WTC11 (cell line): ENCODE measurements at regions not wholly inside any gene's neighbourhood (a gene's known extent, or its start where the extent isn't known, plus 50 kb on each side); places are given as distances from the start of the nearest gene placed in this dataset.

ENCODE experiments used
- ATAC-seq: fragments of 200-7000 bp; cut with Tn5 transposase; 2 replicates; pipeline ENCODE4 v1.10.0; 2021; ENCODE audit warnings: mild to moderate bottlenecking, moderate library complexity
- CTCF ChIA-PET: fragments of 300-600 bp; sonication (Branson Sonifier 250); formaldehyde crosslinking; loops from one replicate; lab custom pipeline; 2021; ENCODE audit warnings: antibody characterized with exemption; lab: Charles Lee
- POLR2A ChIA-PET: fragments of 350-600 bp; sonication (Branson Sonifier 250); formaldehyde crosslinking; loops from one replicate; lab custom pipeline; 2021; ENCODE audit warnings: antibody characterized with exemption; lab: Charles Lee
- DNase-seq: peaks from one replicate; pipeline ENCODE4 v3.0.0; 2021; ENCODE audit warnings: low spot score
- H3K27ac Mint-ChIP-seq: 2 replicates; pipeline ENCODE4 v1.8.0; 2021; ENCODE audit warnings: mixed read lengths
- H3K27me3 Mint-ChIP-seq: 2 replicates; pipeline ENCODE4 v1.8.0; 2021; ENCODE audit warnings: low read depth, mild to moderate bottlenecking, moderate library complexity, mixed read lengths
- H3K36me3 Mint-ChIP-seq: 2 replicates; pipeline ENCODE4 v1.8.0; 2021; ENCODE audit warnings: mixed read lengths
- H3K4me1 Mint-ChIP-seq: 2 replicates; pipeline ENCODE4 v1.8.0; 2022; ENCODE audit warnings: mixed read lengths
- H3K4me3 Mint-ChIP-seq: 2 replicates; pipeline ENCODE4 v1.8.0; 2021; ENCODE audit warnings: mild to moderate bottlenecking, moderate library complexity, mixed read lengths
- H3K9me3 Mint-ChIP-seq: 2 replicates; pipeline ENCODE4 v1.8.0; 2021; ENCODE audit warnings: mixed read lengths
- ATF1 ChIP-seq: sonication (generic); formaldehyde crosslinking; IDR thresholded peaks from 2 replicates; pipeline ENCODE4 v1.8.1; 2023; ENCODE audit warnings: mild to moderate bottlenecking, moderate library complexity, missing genetic modification reagents
- ATF6 ChIP-seq: sonication (generic); formaldehyde crosslinking; IDR thresholded peaks from 2 replicates; pipeline ENCODE4 v1.8.1; 2023; ENCODE audit warnings: mild to moderate bottlenecking, missing genetic modification reagents
- ELF4 ChIP-seq: sonication (generic); formaldehyde crosslinking; IDR thresholded peaks from 2 replicates; pipeline ENCODE4 v1.8.1; 2022; ENCODE audit warnings: low read depth, mild to moderate bottlenecking, moderate library complexity, missing genetic modification reagents
- EMX1 ChIP-seq: fragments of 250-450 bp; sonication (Bioruptor Pico); IDR thresholded peaks from 2 replicates; pipeline ENCODE4 v1.8.0; 2021; ENCODE audit warnings: mild to moderate bottlenecking
- ETV6 ChIP-seq: sonication (generic); formaldehyde crosslinking; IDR thresholded peaks from 2 replicates; pipeline ENCODE4 v1.8.1; 2022; ENCODE audit warnings: mild to moderate bottlenecking, missing genetic modification reagents
- GTF2I ChIP-seq: fragments of 250-450 bp; sonication (Bioruptor Pico); conservative IDR thresholded peaks from 2 replicates; pipeline ENCODE4 v1.4.0; 2021; ENCODE audit warnings: mild to moderate bottlenecking
- HMGA2 ChIP-seq: fragments of 250-450 bp; sonication (Bioruptor Pico); IDR thresholded peaks from 2 replicates; pipeline ENCODE4 v1.4.0; 2021; ENCODE audit warnings: mild to moderate bottlenecking, moderate library complexity
- NR3C1 ChIP-seq: sonication (generic); formaldehyde crosslinking; conservative IDR thresholded peaks from 2 replicates; pipeline ENCODE4 v1.8.1; 2023; ENCODE audit warnings: low read depth, mild to moderate bottlenecking, missing genetic modification reagents
- PREB ChIP-seq: sonication (generic); formaldehyde crosslinking; IDR thresholded peaks from 2 replicates; pipeline ENCODE4 v1.8.1; 2022; ENCODE audit warnings: mild to moderate bottlenecking, missing genetic modification reagents, moderate library complexity, borderline replicate concordance
- RELA ChIP-seq: sonication (generic); formaldehyde crosslinking; IDR thresholded peaks from 2 replicates; pipeline ENCODE4 v1.8.1; 2022; ENCODE audit warnings: missing genetic modification reagents, mild to moderate bottlenecking, borderline replicate concordance
- TEAD1 ChIP-seq: sonication (generic); formaldehyde crosslinking; IDR thresholded peaks from 2 replicates; pipeline ENCODE4 v1.8.0; 2022; ENCODE audit warnings: mild to moderate bottlenecking, missing genetic modification reagents
- ZBTB21 ChIP-seq: sonication (generic); formaldehyde crosslinking; IDR thresholded peaks from 2 replicates; pipeline ENCODE4 v1.8.1; 2023; ENCODE audit warnings: mild to moderate bottlenecking, missing genetic modification reagents, borderline replicate concordance
- ZNF232 ChIP-seq: sonication (generic); formaldehyde crosslinking; IDR thresholded peaks from 2 replicates; pipeline ENCODE4 v1.8.0; 2022; ENCODE audit warnings: mild to moderate bottlenecking, missing genetic modification reagents
- ZNF281 ChIP-seq: sonication (generic); formaldehyde crosslinking; IDR thresholded peaks from 2 replicates; pipeline ENCODE4 v1.8.0; 2023; ENCODE audit warnings: mild to moderate bottlenecking, missing genetic modification reagents
- TF ChIP-seq, protein P1 (sequence below): sonication (generic); formaldehyde crosslinking; conservative IDR thresholded peaks from 2 replicates; pipeline ENCODE4 v1.8.1; 2023; ENCODE audit warnings: mild to moderate bottlenecking, low read depth, missing genetic modification reagents, moderate library complexity
- TF ChIP-seq, protein P2 (sequence below): sonication (generic); formaldehyde crosslinking; IDR thresholded peaks from 2 replicates; pipeline ENCODE4 v1.8.0; 2023; ENCODE audit warnings: missing genetic modification reagents, mild to moderate bottlenecking, borderline replicate concordance
- TF ChIP-seq, protein P3 (sequence below): sonication (generic); formaldehyde crosslinking; IDR thresholded peaks from 2 replicates; pipeline ENCODE4 v1.8.0; 2022; ENCODE audit warnings: mild to moderate bottlenecking, missing genetic modification reagents

GRCh38 chr4:4658052-4658451 lies 116.2 kb upstream of the STX18 start:
- DNase-seq (no peak), ATAC-seq (no peak)
- ChIA-PET CTCF (interaction anchor here (0.6 kb wide), 1 partner anchor 35 kb away, joined by 4 read pairs; no protein-coding TSS in a partner anchor), POLR2A (no interaction called here)
- peaks cover 14% of the 10 kb centered on the region for H3K4me1 Mint-ChIP-seq
- no peak for TF ChIP-seq ZNF232 (CRISPR knock-in tag)
- 0 out of 2 replicates have a peak, but pooled peaks have one; percentile 49 for TF ChIP-seq GTF2I (CRISPR knock-in tag)
- H3K9me3 Mint-ChIP-seq: peaks cover 4% of the 10 kb centered on the region; the same call in 1 of the 2 replicates
- no peaks in the 10 kb centered on the region for H3K27me3 Mint-ChIP-seq
- peaks cover 21% of the 10 kb centered on the region for H3K36me3 Mint-ChIP-seq
- no peak overlapping the region for H3K4me3 Mint-ChIP-seq
- H3K27ac Mint-ChIP-seq: no peak overlapping the region

DNA sequence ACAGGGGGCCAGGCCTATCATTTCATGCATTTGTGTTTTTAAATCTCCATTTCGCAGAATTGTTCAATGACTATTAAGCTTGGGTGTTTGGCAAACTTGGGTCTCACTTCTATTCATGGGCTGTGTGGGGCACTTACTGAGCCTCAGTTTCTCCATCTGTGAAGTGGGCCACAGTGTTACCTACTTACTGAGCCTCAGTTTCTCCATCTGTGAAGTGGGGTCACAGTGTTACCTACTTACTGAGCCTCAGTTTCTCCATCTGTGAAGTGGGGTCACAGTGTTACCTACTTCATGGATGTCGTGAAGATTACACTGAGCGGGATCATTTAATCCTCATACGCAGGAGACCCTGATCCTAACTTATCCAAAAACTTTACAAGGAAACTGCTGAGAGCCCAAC lies 115.1 kb upstream of the STX18 start:
- H3K9me3 Mint-ChIP-seq: peaks cover 4% of the 10 kb centered on the region; the same call in 1 of the 2 replicates
- TF ChIP-seq ELF4 (CRISPR knock-in tag): no peak
- no peak for TF ChIP-seq ZNF232 (CRISPR knock-in tag)
- no peak for TF ChIP-seq RELA
- TF ChIP-seq ETV6 (CRISPR knock-in tag): no peak
- TF ChIP-seq EMX1: no peak
- no peak for TF ChIP-seq PREB (CRISPR knock-in tag)
- TF ChIP-seq TEAD1 (CRISPR knock-in tag): no peak
- no peak for TF ChIP-seq ATF6
- TF ChIP-seq ZNF281 (CRISPR knock-in tag): no peak
- TF ChIP-seq NR3C1 (CRISPR knock-in tag): no peak
- TF ChIP-seq, protein P1, sequence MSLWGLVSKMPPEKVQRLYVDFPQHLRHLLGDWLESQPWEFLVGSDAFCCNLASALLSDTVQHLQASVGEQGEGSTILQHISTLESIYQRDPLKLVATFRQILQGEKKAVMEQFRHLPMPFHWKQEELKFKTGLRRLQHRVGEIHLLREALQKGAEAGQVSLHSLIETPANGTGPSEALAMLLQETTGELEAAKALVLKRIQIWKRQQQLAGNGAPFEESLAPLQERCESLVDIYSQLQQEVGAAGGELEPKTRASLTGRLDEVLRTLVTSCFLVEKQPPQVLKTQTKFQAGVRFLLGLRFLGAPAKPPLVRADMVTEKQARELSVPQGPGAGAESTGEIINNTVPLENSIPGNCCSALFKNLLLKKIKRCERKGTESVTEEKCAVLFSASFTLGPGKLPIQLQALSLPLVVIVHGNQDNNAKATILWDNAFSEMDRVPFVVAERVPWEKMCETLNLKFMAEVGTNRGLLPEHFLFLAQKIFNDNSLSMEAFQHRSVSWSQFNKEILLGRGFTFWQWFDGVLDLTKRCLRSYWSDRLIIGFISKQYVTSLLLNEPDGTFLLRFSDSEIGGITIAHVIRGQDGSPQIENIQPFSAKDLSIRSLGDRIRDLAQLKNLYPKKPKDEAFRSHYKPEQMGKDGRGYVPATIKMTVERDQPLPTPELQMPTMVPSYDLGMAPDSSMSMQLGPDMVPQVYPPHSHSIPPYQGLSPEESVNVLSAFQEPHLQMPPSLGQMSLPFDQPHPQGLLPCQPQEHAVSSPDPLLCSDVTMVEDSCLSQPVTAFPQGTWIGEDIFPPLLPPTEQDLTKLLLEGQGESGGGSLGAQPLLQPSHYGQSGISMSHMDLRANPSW (CRISPR knock-in tag): no peak
- TF ChIP-seq HMGA2 (CRISPR knock-in tag): no peak
- TF ChIP-seq, protein P2, sequence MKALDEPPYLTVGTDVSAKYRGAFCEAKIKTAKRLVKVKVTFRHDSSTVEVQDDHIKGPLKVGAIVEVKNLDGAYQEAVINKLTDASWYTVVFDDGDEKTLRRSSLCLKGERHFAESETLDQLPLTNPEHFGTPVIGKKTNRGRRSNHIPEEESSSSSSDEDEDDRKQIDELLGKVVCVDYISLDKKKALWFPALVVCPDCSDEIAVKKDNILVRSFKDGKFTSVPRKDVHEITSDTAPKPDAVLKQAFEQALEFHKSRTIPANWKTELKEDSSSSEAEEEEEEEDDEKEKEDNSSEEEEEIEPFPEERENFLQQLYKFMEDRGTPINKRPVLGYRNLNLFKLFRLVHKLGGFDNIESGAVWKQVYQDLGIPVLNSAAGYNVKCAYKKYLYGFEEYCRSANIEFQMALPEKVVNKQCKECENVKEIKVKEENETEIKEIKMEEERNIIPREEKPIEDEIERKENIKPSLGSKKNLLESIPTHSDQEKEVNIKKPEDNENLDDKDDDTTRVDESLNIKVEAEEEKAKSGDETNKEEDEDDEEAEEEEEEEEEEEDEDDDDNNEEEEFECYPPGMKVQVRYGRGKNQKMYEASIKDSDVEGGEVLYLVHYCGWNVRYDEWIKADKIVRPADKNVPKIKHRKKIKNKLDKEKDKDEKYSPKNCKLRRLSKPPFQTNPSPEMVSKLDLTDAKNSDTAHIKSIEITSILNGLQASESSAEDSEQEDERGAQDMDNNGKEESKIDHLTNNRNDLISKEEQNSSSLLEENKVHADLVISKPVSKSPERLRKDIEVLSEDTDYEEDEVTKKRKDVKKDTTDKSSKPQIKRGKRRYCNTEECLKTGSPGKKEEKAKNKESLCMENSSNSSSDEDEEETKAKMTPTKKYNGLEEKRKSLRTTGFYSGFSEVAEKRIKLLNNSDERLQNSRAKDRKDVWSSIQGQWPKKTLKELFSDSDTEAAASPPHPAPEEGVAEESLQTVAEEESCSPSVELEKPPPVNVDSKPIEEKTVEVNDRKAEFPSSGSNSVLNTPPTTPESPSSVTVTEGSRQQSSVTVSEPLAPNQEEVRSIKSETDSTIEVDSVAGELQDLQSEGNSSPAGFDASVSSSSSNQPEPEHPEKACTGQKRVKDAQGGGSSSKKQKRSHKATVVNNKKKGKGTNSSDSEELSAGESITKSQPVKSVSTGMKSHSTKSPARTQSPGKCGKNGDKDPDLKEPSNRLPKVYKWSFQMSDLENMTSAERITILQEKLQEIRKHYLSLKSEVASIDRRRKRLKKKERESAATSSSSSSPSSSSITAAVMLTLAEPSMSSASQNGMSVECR (CRISPR knock-in tag): no peak
- TF ChIP-seq ZBTB21 (CRISPR knock-in tag): no peak
- TF ChIP-seq, protein P3, sequence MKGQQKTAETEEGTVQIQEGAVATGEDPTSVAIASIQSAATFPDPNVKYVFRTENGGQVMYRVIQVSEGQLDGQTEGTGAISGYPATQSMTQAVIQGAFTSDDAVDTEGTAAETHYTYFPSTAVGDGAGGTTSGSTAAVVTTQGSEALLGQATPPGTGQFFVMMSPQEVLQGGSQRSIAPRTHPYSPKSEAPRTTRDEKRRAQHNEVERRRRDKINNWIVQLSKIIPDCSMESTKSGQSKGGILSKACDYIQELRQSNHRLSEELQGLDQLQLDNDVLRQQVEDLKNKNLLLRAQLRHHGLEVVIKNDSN (CRISPR knock-in tag): no peak
- TF ChIP-seq ATF1: no peak
- ChIA-PET CTCF (no interaction called here), POLR2A (no interaction called here)
- no peak overlapping the region for H3K27ac Mint-ChIP-seq
- H3K36me3 Mint-ChIP-seq: peaks cover 23% of the 10 kb centered on the region
- H3K27me3 Mint-ChIP-seq: no peaks in the 10 kb centered on the region
- H3K4me3 Mint-ChIP-seq: no peak overlapping the region
- DNase-seq (no peak), ATAC-seq (no peak)
- H3K4me1 Mint-ChIP-seq: peaks cover 16% of the 10 kb centered on the region
